ENCODE measurements at regions not wholly inside any gene's neighbourhood (a gene's known extent, or its start where the extent isn't known, plus 50 kb on each side); places are given as distances from the start of the nearest gene placed in this dataset.
A peak's percentile ranks its signal among the peaks of the same experiment; 100 is the strongest.

DNA sequence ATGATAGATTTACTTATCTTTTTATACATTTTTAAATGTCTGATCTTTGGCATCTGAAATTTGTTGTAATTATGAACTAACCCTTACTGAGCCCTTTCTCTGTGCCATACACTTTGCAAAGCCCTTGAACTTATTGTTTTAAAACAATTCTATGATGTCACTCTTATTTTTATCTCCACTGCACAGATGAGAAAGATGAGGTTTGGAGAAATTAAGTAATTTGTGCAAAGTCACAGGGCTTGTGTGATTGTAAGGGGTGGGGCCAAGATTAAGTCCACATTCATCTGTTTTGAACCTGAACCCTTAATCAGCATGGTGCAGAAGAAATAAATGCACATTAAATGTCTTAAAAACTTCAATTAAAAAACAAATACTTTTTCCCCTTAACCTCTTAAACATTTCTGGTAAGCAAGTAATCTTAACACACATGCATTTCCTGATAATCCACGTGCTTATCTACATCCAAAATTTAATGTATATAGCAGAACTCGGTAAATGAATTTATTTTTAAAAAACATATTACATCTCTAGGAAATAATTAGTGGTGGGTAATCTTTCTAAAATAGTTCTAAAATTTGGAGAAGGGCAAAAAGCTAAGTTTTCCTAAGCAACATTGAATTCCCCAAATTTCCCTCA, 189.8 kb upstream of the TBC1D5 start:
- ChIA-PET CTCF (no interaction called here), POLR2A (no interaction called here)
- DNase-seq (ENCODE audit: low spot score) (no peak), ATAC-seq (no peak)
- H3K4me1 Mint-ChIP-seq = peaks cover 25% of the 10 kb centered on the region
- H3K9me3 Mint-ChIP-seq = peaks cover 13% of the 10 kb centered on the region
- H3K27ac Mint-ChIP-seq = no peak overlapping the region
- TF ChIP-seq RORB (CRISPR knock-in tag; IDR thresholded peaks at IDR 0.05) = no peak
- TF ChIP-seq, protein P1, sequence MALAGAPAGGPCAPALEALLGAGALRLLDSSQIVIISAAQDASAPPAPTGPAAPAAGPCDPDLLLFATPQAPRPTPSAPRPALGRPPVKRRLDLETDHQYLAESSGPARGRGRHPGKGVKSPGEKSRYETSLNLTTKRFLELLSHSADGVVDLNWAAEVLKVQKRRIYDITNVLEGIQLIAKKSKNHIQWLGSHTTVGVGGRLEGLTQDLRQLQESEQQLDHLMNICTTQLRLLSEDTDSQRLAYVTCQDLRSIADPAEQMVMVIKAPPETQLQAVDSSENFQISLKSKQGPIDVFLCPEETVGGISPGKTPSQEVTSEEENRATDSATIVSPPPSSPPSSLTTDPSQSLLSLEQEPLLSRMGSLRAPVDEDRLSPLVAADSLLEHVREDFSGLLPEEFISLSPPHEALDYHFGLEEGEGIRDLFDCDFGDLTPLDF (CRISPR knock-in tag; IDR thresholded peaks at IDR 0.05) = no peak
- TF ChIP-seq, protein P2, sequence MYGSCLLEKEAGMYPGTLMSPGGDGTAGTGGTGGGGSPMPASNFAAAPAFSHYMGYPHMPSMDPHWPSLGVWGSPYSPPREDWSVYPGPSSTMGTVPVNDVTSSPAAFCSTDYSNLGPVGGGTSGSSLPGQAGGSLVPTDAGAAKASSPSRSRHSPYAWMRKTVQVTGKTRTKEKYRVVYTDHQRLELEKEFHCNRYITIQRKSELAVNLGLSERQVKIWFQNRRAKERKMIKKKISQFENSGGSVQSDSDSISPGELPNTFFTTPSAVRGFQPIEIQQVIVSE (CRISPR knock-in tag; IDR thresholded peaks at IDR 0.05; ENCODE audit: borderline replicate concordance) = no peak
- TF ChIP-seq, protein P3, sequence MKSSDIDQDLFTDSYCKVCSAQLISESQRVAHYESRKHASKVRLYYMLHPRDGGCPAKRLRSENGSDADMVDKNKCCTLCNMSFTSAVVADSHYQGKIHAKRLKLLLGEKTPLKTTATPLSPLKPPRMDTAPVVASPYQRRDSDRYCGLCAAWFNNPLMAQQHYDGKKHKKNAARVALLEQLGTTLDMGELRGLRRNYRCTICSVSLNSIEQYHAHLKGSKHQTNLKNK (CRISPR knock-in tag; IDR thresholded peaks at IDR 0.05) = no peak
- no peak for TF ChIP-seq MXD4 (CRISPR knock-in tag; IDR thresholded peaks at IDR 0.05; ENCODE audit: borderline replicate concordance)
- no peak for TF ChIP-seq CBFB (CRISPR knock-in tag; IDR thresholded peaks at IDR 0.05; ENCODE audit: low read depth)
- peaks cover 14% of the 10 kb centered on the region for H3K36me3 Mint-ChIP-seq
- no peak overlapping the region for H3K4me3 Mint-ChIP-seq
- H3K27me3 Mint-ChIP-seq (ENCODE audit: low read depth) = no peaks in the 10 kb centered on the region

DNA sequence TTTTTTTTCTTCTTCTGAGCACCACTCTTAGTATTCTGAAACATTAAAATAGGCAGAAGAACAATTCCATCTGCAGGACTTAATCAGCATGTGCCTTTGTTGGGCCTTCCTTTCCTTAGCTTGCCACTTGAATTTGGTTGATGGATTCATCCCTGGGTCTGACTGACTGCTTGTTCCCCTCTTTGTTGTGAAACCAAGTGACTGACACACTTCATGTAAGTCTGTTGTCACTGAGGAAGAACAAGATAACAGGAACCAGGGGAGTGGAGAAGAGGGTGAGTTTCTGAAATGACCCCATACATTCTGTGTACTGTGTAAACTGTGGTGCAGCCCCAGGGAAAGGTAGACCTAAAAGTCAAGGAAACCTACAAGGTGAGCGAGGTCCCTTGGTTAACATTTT, 188.7 kb upstream of the TBC1D5 start:
- Mint-ChIP-seq H3K9me3 (peaks cover 13% of the 10 kb centered on the region), H3K4me1 (peaks cover 25% of the 10 kb centered on the region), H3K36me3 (peaks cover 14% of the 10 kb centered on the region), H3K27me3 (ENCODE audit: low read depth) (no peaks in the 10 kb centered on the region), H3K27ac (no peak overlapping the region; the same call in 1 of the 2 replicates), H3K4me3 (no peak overlapping the region)
- TF ChIP-seq, protein P4, sequence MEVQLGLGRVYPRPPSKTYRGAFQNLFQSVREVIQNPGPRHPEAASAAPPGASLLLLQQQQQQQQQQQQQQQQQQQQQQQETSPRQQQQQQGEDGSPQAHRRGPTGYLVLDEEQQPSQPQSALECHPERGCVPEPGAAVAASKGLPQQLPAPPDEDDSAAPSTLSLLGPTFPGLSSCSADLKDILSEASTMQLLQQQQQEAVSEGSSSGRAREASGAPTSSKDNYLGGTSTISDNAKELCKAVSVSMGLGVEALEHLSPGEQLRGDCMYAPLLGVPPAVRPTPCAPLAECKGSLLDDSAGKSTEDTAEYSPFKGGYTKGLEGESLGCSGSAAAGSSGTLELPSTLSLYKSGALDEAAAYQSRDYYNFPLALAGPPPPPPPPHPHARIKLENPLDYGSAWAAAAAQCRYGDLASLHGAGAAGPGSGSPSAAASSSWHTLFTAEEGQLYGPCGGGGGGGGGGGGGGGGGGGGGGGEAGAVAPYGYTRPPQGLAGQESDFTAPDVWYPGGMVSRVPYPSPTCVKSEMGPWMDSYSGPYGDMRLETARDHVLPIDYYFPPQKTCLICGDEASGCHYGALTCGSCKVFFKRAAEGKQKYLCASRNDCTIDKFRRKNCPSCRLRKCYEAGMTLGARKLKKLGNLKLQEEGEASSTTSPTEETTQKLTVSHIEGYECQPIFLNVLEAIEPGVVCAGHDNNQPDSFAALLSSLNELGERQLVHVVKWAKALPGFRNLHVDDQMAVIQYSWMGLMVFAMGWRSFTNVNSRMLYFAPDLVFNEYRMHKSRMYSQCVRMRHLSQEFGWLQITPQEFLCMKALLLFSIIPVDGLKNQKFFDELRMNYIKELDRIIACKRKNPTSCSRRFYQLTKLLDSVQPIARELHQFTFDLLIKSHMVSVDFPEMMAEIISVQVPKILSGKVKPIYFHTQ (CRISPR knock-in tag; IDR thresholded peaks at IDR 0.05) = no peak
- no peak for TF ChIP-seq MYBL2 (CRISPR knock-in tag; IDR thresholded peaks at IDR 0.05)
- ChIA-PET POLR2A (no interaction called here), CTCF (interaction anchor here (0.8 to 1.2 kb wide), 3 partner anchors 8 to 48 kb away, joined by 3 read pairs; no protein-coding TSS in a partner anchor)
- DNase-seq (ENCODE audit: low spot score) (no peak), ATAC-seq (no peak)

DNA sequence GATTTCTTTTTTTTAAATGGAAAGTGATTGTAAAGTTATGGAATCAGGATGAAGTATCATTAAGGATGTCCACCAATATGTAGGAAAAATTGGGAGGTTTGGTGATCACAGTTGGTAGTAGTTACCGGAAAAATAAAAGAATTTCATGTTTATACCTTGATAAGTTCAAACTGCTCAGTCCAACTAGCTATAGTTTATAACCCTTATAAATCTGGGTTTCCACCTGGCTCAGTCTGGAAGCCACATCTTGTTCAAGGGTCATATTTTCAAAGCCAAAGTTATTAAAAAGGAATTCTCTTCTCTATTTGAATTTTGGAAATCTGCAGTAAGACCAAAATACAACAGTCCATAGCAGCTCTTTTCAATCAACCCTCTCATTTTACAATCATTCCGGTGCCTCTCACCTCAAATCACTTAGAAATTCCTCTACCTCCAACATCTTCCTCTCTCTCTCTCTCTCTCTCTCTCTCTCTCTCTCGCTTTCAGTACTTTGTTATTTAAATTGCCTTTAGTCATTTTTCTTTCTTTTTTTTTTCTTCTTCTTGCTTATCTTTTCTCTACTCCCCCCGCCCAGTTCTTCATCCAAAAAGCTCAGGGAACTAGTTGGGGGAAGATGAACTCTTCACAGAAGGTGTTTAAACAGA, 186.2 kb upstream of the TBC1D5 start:
- ATAC-seq (no peak), DNase-seq (ENCODE audit: low spot score) (no peak)
- no peak overlapping the region for H3K4me3 Mint-ChIP-seq
- peaks cover 13% of the 10 kb centered on the region for H3K9me3 Mint-ChIP-seq
- ChIA-PET CTCF (interaction anchor here (0.6 kb wide), 1 partner anchor 34 kb away, joined by 3 read pairs; no protein-coding TSS in a partner anchor), POLR2A (interaction anchor here (1.0 kb wide), 1 partner anchor 12 kb away, joined by 3 read pairs; no protein-coding TSS in a partner anchor)
- H3K27me3 Mint-ChIP-seq (ENCODE audit: low read depth) = no peaks in the 10 kb centered on the region
- H3K36me3 Mint-ChIP-seq = peaks cover 14% of the 10 kb centered on the region
- H3K27ac Mint-ChIP-seq = peak overlapping the region; percentile 30; the same call in 1 of the 2 replicates
- TF ChIP-seq ZNF138 (CRISPR knock-in tag; conservative IDR thresholded peaks at IDR 0.05) = no peak
- TF ChIP-seq JUN (CRISPR knock-in tag; IDR thresholded peaks at IDR 0.05) = no peak
- no peak for TF ChIP-seq ZNF416 (CRISPR knock-in tag; IDR thresholded peaks at IDR 0.05)
- no peak for TF ChIP-seq SP1 (CRISPR knock-in tag; conservative IDR thresholded peaks at IDR 0.05)
- TF ChIP-seq, protein P1 (CRISPR knock-in tag; IDR thresholded peaks at IDR 0.05) = no peak
- TF ChIP-seq NR1H2 (CRISPR knock-in tag; IDR thresholded peaks at IDR 0.05) = no peak
- TF ChIP-seq, protein P5, sequence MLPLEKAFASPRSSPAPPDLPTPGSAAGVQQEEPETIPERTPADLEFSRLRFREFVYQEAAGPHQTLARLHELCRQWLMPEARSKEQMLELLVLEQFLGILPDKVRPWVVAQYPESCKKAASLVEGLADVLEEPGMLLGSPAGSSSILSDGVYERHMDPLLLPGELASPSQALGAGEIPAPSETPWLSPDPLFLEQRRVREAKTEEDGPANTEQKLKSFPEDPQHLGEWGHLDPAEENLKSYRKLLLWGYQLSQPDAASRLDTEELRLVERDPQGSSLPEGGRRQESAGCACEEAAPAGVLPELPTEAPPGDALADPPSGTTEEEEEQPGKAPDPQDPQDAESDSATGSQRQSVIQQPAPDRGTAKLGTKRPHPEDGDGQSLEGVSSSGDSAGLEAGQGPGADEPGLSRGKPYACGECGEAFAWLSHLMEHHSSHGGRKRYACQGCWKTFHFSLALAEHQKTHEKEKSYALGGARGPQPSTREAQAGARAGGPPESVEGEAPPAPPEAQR (CRISPR knock-in tag; IDR thresholded peaks at IDR 0.05) = no peak
- TF ChIP-seq, protein P6, sequence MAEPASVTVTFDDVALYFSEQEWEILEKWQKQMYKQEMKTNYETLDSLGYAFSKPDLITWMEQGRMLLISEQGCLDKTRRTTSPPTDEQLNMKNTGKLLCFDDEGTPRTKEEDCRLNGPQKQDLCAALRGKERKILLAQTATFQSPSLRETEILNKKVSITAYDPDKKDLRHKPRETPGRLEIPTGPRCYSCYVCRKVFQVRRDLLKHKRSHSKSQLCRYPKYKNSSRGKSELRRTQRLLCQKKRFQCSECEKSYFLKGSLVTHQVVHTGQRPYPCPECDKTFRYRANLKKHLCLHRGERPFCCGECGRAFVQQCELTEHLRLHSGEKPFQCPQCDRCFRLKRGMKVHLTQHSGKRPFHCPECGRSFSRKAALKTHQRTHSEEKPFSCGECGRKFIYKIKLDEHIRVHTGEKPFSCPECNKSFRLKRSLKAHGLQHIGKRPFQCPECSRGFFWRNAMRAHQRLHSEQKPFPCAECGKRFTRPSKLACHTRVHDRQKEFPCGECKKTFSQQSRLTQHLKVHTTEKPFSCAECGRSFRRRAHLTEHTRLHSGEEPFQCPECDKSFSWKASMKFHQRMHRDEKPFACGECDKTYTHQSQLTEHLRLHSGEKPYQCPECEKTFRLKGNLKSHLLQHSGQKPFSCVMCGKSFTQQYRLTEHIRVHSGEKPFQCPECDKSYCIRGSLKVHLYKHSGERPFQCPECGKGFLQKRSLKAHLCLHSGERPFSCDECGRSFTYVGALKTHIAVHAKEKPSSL (CRISPR knock-in tag; conservative IDR thresholded peaks at IDR 0.05) = no peak
- TF ChIP-seq ZNF219 (CRISPR knock-in tag; IDR thresholded peaks at IDR 0.05; ENCODE audit: borderline replicate concordance) = no peak
- H3K4me1 Mint-ChIP-seq = peaks cover 30% of the 10 kb centered on the region

Measured in WTC11 (cell line).